ENCODE measurements at regions not wholly inside any gene's neighbourhood (a gene's known extent, or its start where the extent isn't known, plus 50 kb on each side); places are given as distances from the start of the nearest gene placed in this dataset.
"Not testable (repeated sequence)": the region's sequence is repeated elsewhere in the genome, so short reads cannot be mapped to it uniquely, and the experiment has no call there.

DNA sequence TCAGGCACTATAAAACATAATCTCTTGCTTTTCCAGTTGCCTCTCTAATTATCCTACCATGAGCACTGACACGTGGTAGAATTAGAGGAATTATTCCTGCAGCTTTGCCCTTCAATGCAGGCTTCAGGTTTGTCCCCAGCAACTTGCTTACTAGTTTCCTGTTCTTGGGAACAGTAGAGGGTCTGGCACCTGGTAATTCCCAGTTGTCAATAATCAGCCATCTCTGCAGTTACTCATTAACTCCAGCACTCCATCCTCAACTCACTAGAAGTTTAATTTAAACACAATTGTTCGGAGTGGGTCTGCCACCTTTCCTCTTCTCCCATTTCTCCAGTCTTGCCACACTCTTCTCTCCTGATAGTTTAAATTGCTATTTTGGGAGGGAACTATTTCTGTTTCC lies 324.3 kb upstream of the KIAA1217 start:
- FAIRE-seq = no peak

DNA sequence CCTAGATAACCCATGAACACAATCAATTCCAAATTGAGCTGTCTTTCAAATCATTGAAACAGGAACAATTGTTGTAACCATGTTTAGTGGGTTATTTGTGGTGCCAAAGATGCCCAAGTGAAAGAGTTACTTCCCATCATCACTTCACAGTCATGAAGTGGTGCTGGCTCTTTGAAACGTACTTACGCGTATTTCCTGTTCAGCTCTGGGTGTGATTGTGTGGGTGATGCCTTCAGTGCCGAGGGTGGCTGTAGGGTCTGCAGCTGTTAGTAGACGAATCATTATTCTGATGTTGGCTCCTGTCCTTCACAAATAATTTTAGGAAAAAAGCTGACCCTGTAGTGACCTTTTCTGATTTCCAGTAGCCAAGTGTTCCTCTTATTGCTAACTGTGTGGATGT lies 323.1 kb upstream of the KIAA1217 start:
- no peak for FAIRE-seq

DNA sequence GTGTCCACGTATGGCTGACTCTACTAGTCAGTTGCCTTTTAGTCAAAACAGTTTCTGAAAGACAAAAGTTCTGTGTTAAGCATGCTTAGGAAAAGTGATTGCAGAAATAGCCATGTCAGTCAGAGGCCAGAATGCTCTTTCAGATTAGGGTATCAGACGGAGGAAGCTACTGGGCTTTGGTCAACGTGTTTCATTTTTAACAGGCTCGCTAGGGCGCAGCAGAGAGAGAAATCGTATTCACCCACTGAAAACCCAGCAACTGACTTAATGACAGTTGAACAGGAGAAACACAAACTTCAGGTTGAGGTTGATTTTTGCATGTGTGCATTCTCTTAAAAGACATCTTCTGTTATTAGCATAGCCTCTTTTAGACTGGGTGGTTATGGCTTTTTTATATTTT lies 322.6 kb upstream of the KIAA1217 start:
- no peak for FAIRE-seq

DNA sequence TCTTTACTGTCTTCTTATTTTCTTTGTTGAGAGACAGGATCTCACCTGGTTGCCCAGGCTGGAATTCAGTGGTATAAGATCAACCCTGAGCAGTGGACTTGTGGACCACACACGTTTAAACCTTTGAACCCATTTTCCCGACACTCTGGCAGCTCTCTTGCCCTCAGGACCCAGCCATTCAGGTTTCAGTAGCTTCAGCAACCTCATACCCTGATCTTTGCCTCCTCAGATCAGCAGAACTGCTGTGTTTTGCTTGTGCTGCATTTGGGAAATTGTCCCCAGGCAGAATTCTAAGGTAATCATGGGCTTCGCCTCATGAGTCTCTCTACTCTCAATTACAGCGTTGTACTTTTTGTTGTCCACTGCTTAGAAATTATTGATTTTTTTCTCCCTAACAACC lies 317.6 kb upstream of the KIAA1217 start:
- FAIRE-seq = no peak

DNA sequence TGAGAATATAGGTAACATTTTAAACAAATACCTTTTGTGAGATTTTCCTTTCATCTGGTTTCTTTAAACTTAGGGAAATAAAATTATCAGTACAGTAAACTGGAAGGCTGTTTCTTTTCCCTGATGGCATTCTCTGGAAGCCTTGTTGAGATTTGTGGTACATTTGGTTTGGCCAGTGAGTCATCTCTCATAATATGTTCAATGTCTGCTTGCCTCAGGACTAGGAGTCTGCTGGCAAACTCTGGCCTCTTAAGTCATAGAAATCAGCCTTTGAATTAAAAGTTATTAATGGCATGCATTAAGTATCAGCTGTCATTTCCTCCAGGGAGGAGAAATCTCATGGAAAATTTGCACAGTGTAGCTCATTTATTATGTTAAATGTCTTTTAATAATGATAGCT lies 316.6 kb upstream of the KIAA1217 start:
- no peak for FAIRE-seq

DNA sequence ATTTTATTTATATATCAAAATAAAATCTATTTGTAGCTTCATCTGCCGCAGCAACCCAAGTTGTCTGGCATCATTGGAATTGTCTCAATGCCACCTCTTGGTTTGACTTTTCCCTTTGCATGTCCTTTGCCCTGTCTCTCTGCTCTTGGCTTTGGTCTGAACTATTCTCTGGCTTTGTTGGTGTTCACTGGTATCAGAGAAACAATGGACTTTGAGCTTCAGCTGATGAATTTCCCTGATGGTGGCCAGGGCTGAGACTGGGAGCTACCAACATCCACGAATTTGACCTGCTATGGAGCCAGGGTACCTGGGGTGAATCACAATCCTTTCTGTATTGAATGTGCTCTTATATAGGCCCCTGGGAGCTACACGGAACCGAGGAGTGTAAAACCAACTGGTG lies 311.7 kb upstream of the KIAA1217 start:
- no peak for FAIRE-seq

DNA sequence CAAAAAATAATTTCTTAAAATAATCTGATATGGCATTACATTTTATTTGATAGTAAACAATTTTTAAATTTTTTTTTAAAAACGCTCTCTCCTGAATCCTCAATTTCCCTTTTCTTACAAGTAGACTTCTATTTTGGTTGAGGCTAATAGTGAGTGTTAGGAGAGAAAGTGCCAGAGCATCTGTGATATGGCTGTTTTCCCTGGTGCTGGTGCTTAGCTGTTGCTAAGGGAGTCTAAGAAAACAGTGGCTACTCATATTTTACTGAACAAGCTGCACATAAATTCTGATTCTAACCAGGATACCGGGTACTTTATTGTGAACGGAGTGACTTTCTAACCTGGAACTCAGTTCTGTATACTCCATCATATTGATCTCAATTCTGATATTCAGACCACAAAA lies 311.1 kb upstream of the KIAA1217 start:
- FAIRE-seq = no peak

DNA sequence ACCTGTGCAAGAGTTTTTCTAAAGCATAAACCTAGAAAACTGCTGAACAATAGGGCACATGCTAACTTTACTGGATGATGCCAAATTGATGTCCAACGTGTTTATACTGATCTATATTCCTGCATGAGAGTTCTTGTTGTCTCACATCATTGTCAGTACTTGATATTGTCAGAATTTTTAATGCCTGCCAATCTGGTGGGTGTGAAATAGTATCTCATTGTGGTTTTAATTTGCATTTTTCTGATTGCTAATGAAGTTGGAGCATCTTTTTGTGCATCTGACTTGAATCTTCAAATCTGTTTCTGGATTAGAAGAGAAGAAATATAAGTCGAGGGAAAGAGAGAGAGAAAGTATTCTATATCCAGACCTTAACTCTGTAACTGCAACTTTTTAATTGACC lies 309.8 kb upstream of the KIAA1217 start:
- FAIRE-seq = no peak

DNA sequence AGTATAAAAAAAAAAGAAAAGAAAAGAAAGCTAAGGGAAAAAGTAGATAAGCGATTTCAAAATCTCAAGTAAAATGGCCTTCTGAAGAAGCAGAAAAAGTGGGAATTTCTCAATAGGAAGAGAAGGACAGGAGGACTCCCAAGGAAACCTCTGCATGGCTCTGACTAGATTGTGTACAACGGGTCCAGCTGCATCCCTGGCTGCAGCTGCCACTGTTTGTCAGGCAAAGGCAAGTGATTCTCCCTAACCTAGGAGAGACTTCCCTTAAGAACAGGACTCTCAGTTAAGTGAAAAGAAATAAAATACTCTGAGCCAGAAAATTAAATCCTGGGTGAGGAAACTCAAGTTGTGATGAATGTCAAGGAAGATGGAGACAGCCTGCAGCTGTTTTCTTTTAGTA lies 298.6 kb upstream of the KIAA1217 start:
- no peak for FAIRE-seq

DNA sequence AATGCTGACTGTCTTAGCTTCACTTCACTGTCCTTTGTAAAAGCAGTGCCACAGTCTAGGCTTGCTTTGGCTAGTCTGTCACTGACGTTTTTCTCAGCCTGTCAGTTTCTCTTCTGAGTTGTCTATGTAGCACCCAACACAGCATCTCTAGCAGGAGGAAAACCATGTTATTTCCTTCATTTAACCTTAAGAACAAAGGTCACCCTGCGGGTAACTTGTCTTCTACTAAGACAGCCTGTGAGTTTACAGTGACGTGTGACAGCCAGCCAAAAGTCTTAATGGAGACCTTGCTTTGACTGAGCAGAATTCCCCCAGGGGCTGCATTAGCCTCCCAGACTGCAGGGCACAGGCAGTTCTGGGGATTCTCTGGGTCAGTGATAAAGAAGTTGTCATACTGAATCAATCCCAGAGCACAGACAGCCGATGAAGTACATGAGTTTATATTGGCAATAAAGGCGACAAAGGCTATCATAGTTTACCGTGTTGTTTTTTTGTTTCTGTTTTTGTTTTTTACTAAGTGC lies 296.0 kb upstream of the KIAA1217 start:
- FAIRE-seq = no peak

DNA sequence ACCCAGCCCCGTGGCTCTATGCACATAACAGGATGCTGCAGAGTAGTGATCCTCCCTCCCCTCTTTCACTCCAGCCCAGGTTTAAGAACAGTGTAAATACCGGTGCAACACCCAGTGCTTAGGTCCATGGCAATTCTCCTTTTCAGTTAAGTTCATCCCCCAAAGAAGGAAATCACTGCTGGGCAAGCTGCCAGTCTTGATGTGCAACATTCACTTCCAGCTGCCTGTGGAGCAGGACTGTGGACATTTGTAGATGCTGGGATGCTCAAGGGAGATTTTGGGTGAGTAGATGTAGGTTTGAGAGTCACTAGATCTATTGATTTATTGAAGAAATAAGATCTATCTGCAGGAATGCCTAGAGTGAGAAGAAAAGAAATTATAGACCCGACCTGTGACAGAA lies 294.3 kb upstream of the KIAA1217 start:
- no peak for FAIRE-seq

DNA sequence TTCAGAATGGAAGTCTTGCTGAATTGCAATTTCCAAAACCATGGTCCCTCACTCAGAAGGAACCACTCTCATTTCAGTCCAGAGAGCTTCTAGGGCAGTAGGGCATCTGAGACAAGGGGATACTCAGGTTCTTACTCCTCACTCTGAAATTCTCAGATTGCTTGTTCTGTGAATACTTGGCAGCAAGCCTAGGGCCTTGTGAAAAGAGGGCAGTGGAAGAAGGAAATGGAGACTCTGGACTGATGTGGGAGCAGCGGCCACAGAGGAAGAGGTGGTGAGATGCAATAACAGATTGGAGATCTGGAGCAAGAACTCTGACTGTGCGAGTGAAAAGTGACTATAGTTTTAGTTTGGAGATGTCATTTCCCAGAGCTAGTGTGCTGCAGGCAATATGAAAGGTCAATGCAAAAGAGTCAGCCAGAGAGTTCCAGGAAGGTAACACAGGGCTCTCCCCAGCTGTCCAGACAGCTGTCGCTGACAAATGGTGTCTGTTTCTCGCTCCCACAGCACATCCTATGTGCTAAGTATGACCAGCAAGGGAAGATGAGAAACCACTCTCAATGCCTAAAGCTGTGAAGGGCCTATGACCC lies 291.6 kb upstream of the KIAA1217 start:
- FAIRE-seq = no peak

DNA sequence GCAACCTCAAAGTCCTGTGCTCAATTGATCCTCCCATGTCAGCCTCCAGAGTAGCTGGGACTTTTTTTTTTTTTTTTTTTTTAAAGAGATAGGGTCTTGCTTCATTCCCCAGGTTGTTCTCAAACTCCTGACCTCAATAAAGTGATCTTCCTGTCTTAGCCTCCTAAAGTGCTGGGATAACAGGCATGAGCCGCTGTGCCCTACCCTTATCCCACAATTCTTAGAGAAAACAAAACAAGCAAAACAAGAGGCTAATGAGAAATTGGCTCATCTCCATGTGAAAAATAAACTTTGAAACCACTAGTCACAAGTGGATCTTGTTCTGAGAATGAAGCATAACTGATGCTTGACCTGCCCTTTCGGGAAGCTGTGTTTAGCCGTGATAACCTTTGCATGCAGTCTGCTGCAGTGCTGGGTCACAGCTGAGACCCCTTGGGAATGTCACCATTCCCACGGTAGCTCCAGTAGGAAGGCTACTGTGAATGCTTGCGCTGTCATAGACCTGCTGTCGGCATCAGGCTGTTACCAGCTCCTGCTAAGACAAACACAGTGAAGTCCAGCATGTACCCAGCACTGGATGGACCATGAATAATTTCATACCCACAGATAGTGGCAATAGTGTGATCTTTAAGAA lies 290.7 kb upstream of the KIAA1217 start:
- no peak for FAIRE-seq

DNA sequence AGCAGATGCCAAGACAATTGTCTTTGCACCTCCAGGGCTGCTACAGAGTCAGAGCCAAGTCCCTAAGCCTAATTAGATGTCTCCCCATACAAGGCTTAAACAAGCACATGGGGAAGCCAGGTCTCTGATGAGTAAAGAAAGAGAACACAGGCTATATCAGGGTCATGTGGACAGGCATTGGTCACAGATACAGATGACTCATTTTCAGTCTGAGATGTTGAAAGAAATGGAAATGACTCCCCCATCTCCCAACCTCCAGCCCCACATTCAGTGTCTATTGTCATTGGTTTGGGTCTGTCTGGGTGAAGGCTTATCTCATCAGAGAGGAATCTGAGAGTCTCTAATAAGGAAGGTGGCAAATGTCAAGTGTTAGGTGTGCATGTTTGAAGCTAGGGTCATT lies 290.1 kb upstream of the KIAA1217 start:
- FAIRE-seq = no peak

DNA sequence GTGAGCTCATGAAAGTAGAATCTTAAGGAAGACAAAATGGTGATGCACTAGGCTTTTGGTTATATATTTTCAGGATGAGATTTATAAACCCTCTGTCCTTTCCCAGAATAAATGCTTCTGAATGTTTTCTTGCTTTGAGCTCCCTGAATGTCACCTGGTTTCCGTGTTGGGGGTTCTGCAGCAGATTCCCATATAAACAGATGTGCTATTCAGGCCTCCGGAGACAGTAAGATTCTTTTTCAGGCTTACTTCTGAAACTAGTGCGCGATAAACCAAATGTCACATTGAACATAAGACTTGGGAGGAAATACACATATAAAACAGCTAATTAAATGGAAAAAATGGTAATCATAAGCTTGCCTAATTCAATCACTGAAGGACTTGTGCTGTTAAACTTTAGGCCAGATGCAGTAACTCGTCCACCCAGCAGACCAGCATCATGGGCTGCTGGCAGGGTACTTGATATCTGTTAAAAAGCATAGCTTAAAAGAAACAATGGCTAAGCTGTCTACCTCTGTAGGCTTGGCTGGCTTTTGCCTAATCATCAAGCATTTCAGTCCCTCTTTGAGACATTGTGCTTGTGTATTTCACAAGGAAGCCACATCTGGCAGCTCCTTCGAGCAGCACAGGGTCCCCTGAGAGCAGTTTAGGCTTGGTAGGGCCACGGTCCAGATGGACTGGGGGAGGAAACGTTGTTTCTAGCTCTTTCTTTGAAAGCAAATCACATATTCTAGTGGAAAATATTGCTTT lies 281.2 kb upstream of the KIAA1217 start:
- FAIRE-seq = no peak

DNA sequence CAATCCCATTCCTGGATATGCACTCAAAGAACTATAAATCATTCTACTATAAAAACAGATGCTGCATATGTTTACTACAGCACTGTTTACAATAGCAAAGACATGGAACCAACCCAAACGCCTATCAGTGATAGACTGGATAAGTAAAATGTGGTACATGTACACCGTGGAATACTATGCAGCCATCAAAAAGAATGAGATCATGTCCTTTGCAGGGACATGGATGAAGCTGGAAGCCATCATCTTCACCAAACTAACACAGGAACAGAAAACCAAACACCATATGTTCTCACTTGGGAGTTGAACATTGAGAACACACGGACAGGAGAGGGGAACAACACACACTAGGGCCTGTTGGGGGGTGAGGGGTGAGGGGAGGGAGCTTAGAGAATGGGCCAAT lies 274.9 kb upstream of the KIAA1217 start:
- not testable (repeated sequence) for FAIRE-seq

DNA sequence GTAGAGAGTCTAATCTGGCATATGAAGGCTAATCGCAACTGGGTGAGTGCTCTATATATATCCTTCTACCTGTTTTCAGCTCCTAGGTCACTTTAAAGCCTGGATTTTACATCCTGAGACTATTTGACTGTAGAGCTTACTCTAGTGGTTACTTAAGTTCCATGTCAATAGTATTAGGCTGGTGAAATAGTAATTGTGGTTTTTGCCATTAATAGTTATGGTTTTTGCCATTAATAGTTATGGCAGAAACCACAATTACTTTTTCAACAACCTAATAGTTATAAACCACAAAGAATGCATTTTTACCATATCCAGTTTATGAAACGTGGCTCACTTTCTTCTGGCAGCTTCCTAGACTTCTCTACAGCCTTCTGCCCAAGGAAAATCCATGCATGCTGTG lies 263.1 kb upstream of the KIAA1217 start:
- no peak for FAIRE-seq

DNA sequence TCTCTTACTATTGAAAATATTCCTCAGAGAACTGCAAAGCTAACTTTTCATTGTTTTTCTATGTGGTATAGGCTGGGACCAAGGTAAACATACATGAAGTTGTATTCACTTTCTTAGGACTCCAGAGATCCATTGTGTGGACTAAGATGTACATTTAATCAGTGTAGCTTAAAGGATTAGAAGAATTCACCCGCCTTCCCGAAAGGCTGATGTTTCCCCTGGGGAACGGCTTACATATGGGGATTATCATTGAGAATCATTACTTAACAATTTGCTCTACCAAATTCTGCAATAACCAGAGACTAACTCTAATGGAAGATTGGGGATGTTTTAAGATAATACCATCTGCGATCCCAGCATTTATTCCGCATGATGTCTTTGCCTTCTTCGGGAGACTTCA lies 257.1 kb upstream of the KIAA1217 start:
- FAIRE-seq = no peak

DNA sequence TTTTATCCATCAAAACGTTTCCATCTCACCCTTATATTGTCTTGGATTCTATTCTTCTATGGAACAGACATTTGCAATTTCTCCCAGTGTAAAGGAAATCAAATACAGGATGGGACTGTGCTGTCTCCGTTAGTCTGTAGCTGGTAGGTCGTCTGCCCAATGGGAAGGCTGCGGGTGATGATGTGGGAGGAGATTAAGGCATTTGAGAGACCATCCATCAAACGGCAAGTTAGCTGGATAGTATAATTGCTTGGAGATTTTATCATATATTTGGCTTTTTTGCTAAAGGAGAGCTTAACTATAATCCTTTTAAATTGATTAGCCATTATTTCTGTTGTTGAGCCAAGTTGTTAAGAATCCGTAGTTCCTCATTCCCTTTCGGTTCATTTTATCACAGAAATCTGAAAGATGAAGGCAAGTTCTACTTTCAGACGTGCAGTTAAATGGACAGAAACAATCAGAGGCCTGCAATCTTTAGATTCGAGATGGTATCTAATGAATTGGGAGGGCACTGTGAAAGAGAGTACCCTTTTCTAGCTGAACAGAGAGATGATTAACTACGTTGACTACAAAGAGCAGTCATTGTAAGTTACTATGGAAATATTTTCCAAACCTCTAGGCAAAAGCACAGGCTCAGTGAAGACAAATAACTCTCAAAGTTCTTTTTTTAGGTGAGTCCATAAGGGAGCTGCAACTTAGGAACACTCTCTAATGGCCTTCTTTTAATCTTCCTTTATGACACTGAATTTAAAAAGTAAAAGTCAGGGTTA lies 253.3 kb upstream of the KIAA1217 start:
- no peak for FAIRE-seq

DNA sequence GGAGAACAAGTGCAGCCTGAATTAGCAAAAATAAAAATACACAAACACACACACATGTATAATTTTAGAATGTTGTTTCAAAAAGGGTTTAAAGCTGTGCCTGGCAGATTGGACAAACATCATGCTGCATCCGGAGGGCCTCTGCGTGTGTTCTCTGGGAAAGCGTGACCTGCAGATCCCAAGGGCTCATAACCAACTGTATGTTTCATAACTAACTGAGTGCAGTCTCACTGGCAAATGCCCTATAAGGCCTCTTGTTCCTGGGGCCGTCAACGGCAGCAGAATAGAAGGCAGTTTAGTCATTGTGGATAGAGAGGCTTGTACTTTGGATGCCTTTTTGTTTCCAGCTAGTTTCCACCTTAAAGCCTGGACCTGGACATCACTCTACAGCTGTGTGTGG lies 243.8 kb upstream of the KIAA1217 start:
- FAIRE-seq = no peak

DNA sequence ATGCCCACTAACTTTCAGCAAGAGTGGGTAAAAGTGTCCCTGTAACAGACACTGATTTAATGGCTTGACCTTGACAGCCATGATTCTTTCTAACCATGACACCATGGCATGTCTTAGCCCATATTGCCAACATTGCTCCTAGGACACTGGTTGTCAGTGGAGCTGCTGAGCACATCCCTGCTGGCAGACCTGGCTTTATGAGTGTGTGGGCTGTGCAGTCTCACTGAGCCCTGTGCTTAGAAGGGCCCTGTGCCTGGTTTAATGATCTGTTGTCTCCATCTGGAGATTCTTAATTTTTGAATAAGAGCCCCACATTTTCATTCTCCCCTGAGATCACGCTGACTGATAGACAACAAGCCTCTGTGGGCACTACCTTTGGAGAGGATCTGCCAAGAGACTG lies 243.1 kb upstream of the KIAA1217 start:
- no peak for FAIRE-seq

DNA sequence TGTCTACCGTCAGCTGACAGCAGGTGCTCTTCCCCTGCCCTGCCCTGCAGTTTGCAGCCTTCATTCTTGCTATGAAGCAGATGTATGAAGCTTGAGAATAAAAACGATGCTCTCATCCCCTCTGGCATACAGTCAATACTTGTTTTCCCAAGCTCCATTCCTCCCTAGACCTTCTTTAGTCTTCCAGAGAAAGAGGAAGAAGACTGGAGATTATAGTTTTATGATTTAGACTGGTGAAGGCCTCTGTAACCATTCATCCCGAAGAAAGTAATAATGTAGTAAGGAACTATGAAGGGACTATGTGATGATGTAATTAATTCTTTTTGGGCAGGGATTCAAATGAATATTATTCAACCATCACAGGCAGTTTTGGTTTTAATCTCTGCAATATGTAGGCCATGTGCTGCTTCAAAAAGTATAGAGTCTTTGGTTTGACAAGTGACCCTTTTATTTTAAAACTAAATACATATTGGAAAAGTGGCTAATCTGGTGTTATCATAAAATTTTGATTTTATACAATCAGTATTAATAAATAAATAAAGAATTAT lies 242.4 kb upstream of the KIAA1217 start:
- FAIRE-seq = no peak

DNA sequence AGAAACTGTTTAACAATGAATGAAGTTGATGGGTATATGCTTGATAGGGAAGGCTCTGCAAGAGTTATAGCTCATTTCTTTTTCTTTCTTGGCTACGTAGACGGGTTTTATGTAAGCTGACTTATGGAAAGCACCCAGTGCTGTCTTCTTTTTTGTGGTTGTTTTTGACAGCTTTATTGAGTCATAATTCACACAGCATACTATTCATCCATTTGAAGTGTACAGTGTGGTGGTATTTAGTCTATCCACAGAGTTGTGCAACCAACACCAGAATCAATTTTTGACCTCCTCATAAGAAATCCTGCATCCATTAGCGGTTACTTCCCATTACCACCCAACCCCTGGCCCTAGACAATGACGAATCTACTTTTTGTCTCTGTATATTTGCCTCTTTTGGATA lies 240.6 kb upstream of the KIAA1217 start:
- FAIRE-seq = no peak
